WTC11 (cell line): ENCODE measurements at regions not wholly inside any gene's neighbourhood (a gene's known extent, or its start where the extent isn't known, plus 50 kb on each side); places are given as distances from the start of the nearest gene placed in this dataset.

Experiments
- ATAC-seq: fragments of 200-7000 bp; cut with Tn5 transposase; 2 replicates; pipeline ENCODE4 v1.10.0; 2021; ENCODE audit warnings: mild to moderate bottlenecking, moderate library complexity
- CTCF ChIA-PET: fragments of 300-600 bp; sonication (Branson Sonifier 250); formaldehyde crosslinking; loops from one replicate; lab custom pipeline; 2021; ENCODE audit warnings: antibody characterized with exemption; lab: Charles Lee
- POLR2A ChIA-PET: fragments of 350-600 bp; sonication (Branson Sonifier 250); formaldehyde crosslinking; loops from one replicate; lab custom pipeline; 2021; ENCODE audit warnings: antibody characterized with exemption; lab: Charles Lee
- DNase-seq: peaks from one replicate; pipeline ENCODE4 v3.0.0; 2021; ENCODE audit warnings: low spot score
- H3K27ac Mint-ChIP-seq: 2 replicates; pipeline ENCODE4 v1.8.0; 2021; ENCODE audit warnings: mixed read lengths
- H3K27me3 Mint-ChIP-seq: 2 replicates; pipeline ENCODE4 v1.8.0; 2021; ENCODE audit warnings: low read depth, mild to moderate bottlenecking, moderate library complexity, mixed read lengths
- H3K36me3 Mint-ChIP-seq: 2 replicates; pipeline ENCODE4 v1.8.0; 2021; ENCODE audit warnings: mixed read lengths
- H3K4me1 Mint-ChIP-seq: 2 replicates; pipeline ENCODE4 v1.8.0; 2022; ENCODE audit warnings: mixed read lengths
- H3K4me3 Mint-ChIP-seq: 2 replicates; pipeline ENCODE4 v1.8.0; 2021; ENCODE audit warnings: mild to moderate bottlenecking, moderate library complexity, mixed read lengths
- H3K9me3 Mint-ChIP-seq: 2 replicates; pipeline ENCODE4 v1.8.0; 2021; ENCODE audit warnings: mixed read lengths
- ATF1 ChIP-seq: sonication (generic); formaldehyde crosslinking; IDR thresholded peaks from 2 replicates; pipeline ENCODE4 v1.8.1; 2023; ENCODE audit warnings: mild to moderate bottlenecking, moderate library complexity, missing genetic modification reagents
- ATF2 ChIP-seq: sonication (generic); formaldehyde crosslinking; IDR thresholded peaks from 2 replicates; pipeline ENCODE4 v1.8.1; 2022; ENCODE audit warnings: low read depth, missing genetic modification reagents, borderline replicate concordance
- FOXP4 ChIP-seq: sonication (generic); formaldehyde crosslinking; IDR thresholded peaks from 2 replicates; pipeline ENCODE4 v1.8.0; 2022; ENCODE audit warnings: mild to moderate bottlenecking, missing genetic modification reagents
- GTF2I ChIP-seq: fragments of 250-450 bp; sonication (Bioruptor Pico); conservative IDR thresholded peaks from 2 replicates; pipeline ENCODE4 v1.4.0; 2021; ENCODE audit warnings: mild to moderate bottlenecking
- HMGXB4 ChIP-seq: sonication (generic); formaldehyde crosslinking; IDR thresholded peaks from 2 replicates; pipeline ENCODE4 v1.8.1; 2023; ENCODE audit warnings: mild to moderate bottlenecking, moderate library complexity, missing genetic modification reagents
- MLX ChIP-seq: sonication (generic); formaldehyde crosslinking; IDR thresholded peaks from 2 replicates; pipeline ENCODE4 v1.8.1; 2023; ENCODE audit warnings: mild to moderate bottlenecking, missing genetic modification reagents, moderate library complexity
- NFYB ChIP-seq: sonication (generic); formaldehyde crosslinking; conservative IDR thresholded peaks from 2 replicates; pipeline ENCODE4 v1.8.0; 2022; ENCODE audit warnings: low read depth, missing genetic modification reagents
- NR1H2 ChIP-seq: sonication (generic); formaldehyde crosslinking; IDR thresholded peaks from 2 replicates; pipeline ENCODE4 v1.9.0; 2021; ENCODE audit warnings: mild to moderate bottlenecking, moderate library complexity, missing genetic modification reagents
- NR3C1 ChIP-seq: sonication (generic); formaldehyde crosslinking; conservative IDR thresholded peaks from 2 replicates; pipeline ENCODE4 v1.8.1; 2023; ENCODE audit warnings: low read depth, mild to moderate bottlenecking, missing genetic modification reagents
- PRDM15 ChIP-seq: sonication (generic); formaldehyde crosslinking; IDR thresholded peaks from 2 replicates; pipeline ENCODE4 v1.8.0; 2022; ENCODE audit warnings: missing genetic modification reagents
- RELA ChIP-seq: sonication (generic); formaldehyde crosslinking; IDR thresholded peaks from 2 replicates; pipeline ENCODE4 v1.8.1; 2022; ENCODE audit warnings: missing genetic modification reagents, mild to moderate bottlenecking, borderline replicate concordance
- RORB ChIP-seq: fragments of 250-450 bp; sonication (Bioruptor Pico); IDR thresholded peaks from 2 replicates; pipeline ENCODE4 v1.9.0; 2021; ENCODE audit warnings: mild to moderate bottlenecking
- SMAD3 ChIP-seq: sonication (generic); formaldehyde crosslinking; IDR thresholded peaks from 2 replicates; pipeline ENCODE4 v1.8.0; 2022; ENCODE audit warnings: missing genetic modification reagents, mild to moderate bottlenecking, borderline replicate concordance
- ZBTB43 ChIP-seq: sonication (generic); formaldehyde crosslinking; IDR thresholded peaks from 2 replicates; pipeline ENCODE4 v1.8.1; 2023; ENCODE audit warnings: mild to moderate bottlenecking, missing genetic modification reagents
- ZNF416 ChIP-seq: fragments of 250-450 bp; sonication (Bioruptor Pico); IDR thresholded peaks from 2 replicates; pipeline ENCODE4 v1.9.0; 2021; ENCODE audit warnings: mild to moderate bottlenecking, inconsistent platforms
- ZNF512 ChIP-seq: sonication (generic); formaldehyde crosslinking; IDR thresholded peaks from 2 replicates; pipeline ENCODE4 v1.8.1; 2022; ENCODE audit warnings: missing genetic modification reagents, borderline replicate concordance

- TF ChIP-seq SMAD3 (CRISPR knock-in tag) (no peak), ZNF416 (CRISPR knock-in tag) (no peak)
These were observed 468.5 kb upstream of the PIK3C3 start (continued) for GRCh38 chr18:41486575-41486974.

GRCh38 chr18:41484069-41484468 lies 471.0 kb upstream of the PIK3C3 start:
- Mint-ChIP-seq H3K27ac (no peak overlapping the region), H3K36me3 (no peaks in the 10 kb centered on the region), H3K27me3 (no peaks in the 10 kb centered on the region), H3K9me3 (no peaks in the 10 kb centered on the region), H3K4me3 (no peak overlapping the region), H3K4me1 (peaks cover 19% of the 10 kb centered on the region)
- no peak for TF ChIP-seq ATF2 (CRISPR knock-in tag)
- TF ChIP-seq NR3C1: no peak
- TF ChIP-seq HMGXB4 (CRISPR knock-in tag): no peak
- no peak for TF ChIP-seq ZBTB43 (CRISPR knock-in tag)
- TF ChIP-seq GTF2I (CRISPR knock-in tag): no peak
- no peak for TF ChIP-seq NFYB (CRISPR knock-in tag)
- TF ChIP-seq RORB (CRISPR knock-in tag): no peak
- TF ChIP-seq NR1H2 (CRISPR knock-in tag): no peak
- TF ChIP-seq MLX (CRISPR knock-in tag): no peak
- no peak for TF ChIP-seq FOXP4 (CRISPR knock-in tag)
- no peak for TF ChIP-seq ATF1 (CRISPR knock-in tag)
- TF ChIP-seq ZNF512 (CRISPR knock-in tag): no peak
- ATAC-seq: no peak
- CTCF ChIA-PET: no interaction called here
- no peak for DNase-seq
- POLR2A ChIA-PET: no interaction called here

GRCh38 chr18:41482501-41482900 lies 472.5 kb upstream of the PIK3C3 start:
- Mint-ChIP-seq H3K4me1 (peaks cover 19% of the 10 kb centered on the region), H3K4me3 (no peak overlapping the region), H3K9me3 (no peaks in the 10 kb centered on the region), H3K36me3 (no peaks in the 10 kb centered on the region), H3K27me3 (no peaks in the 10 kb centered on the region), H3K27ac (no peak overlapping the region)
- ATAC-seq (no peak), DNase-seq (no peak)
- ChIA-PET CTCF (no interaction called here), POLR2A (no interaction called here)
- TF ChIP-seq FOXP4 (CRISPR knock-in tag): no peak
- TF ChIP-seq ATF2 (CRISPR knock-in tag): no peak
- no peak for TF ChIP-seq RELA
- no peak for TF ChIP-seq PRDM15 (CRISPR knock-in tag)
